ENCODE measurements at regions not wholly inside any gene's neighbourhood (a gene's known extent, or its start where the extent isn't known, plus 50 kb on each side); places are given as distances from the start of the nearest gene placed in this dataset.

DNA sequence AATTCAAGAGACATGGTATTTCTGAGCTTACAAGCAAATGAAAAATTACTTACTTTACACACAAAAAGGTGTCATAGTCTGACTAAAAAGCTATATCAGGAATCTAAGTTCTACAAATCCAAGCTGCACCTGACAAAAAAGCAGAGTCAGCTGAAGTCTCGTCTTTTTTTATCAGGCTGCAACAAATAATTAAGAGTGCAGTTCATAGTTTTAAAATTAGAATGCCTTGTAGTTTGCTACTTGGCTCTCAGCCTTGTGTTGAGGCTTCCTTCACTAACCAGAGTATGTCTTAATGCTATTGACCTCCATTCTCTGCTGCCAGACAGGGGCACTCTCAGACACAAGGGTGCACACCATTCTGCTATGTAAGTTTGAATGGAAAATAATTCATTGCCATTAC is 940.7 kb downstream of the PCDH7 start:
- no peak for TF ChIP-seq POLR2A (IDR thresholded peaks at IDR 0.05; ENCODE audit: low read depth, low read length)
- TF ChIP-seq TAF1 (IDR thresholded peaks at IDR 0.05; ENCODE audit: borderline replicate concordance, low read depth, low read length), result no peak
- no peak for TF ChIP-seq POLR2AphosphoS5 (IDR thresholded peaks at IDR 0.05; ENCODE audit: low read depth, low read length)
